ENCODE measurements at regions not wholly inside any gene's neighbourhood (a gene's known extent, or its start where the extent isn't known, plus 50 kb on each side); places are given as distances from the start of the nearest gene placed in this dataset.

GRCh38 chr3:20752416-20752815, 566.4 kb upstream of the SGO1 start:
- H3K9me2 ChIP-seq (ENCODE audit: insufficient read depth): no peaks in the 10 kb centered on the region
- H2AFZ ChIP-seq (ENCODE audit: low read depth, low read length, poor library complexity, severe bottlenecking): no peak overlapping the region
- no peaks in the 10 kb centered on the region for H3K36me3 ChIP-seq (ENCODE audit: control insufficient read depth in 1 of 2, insufficient read depth in 2 of 2, low read length in 2 of 2)
- H3K79me2 ChIP-seq (ENCODE audit: insufficient read depth, low read length): no peaks in the 10 kb centered on the region
- intact Hi-C loops (cut with micrococcal nuclease): no loop called here
- no peak overlapping the region for H3K4me3 ChIP-seq (replicated peaks in 1 of 2; ENCODE audit: low read depth in 1 of 2, low read length in 2 of 2)
- H4K20me1 ChIP-seq (ENCODE audit: insufficient read depth): no peaks in the 10 kb centered on the region
- CTCF ChIA-PET: no interaction called here
- POLR2A ChIA-PET: no interaction called here
- H3K27me3 ChIP-seq (ENCODE audit: insufficient read depth, low read length): no peaks in the 10 kb centered on the region
- ATAC-seq (no peak), DNase-seq (ENCODE audit: low read depth, low spot score) (no peak)
- peaks cover 3 to 6% of the 10 kb centered on the region in 2 experiments; a peak in 2 of 4 replicates for H3K9me3 ChIP-seq (ENCODE audit: control insufficient read depth in 1 of 2, insufficient read depth in 1 of 2, low read depth in 1 of 2, low read length in 2 of 2)
- H3K9ac ChIP-seq (ENCODE audit: low read length): no peak overlapping the region
- H3K4me2 ChIP-seq (ENCODE audit: low read length): no peak overlapping the region
- H3K4me1 ChIP-seq (ENCODE audit: control insufficient read depth in 1 of 2, insufficient read depth in 2 of 2, low read length in 2 of 2): no peaks in the 10 kb centered on the region
- no peak overlapping the region for H3K27ac ChIP-seq (ENCODE audit: low read depth, low read length)
- no peak for TF ChIP-seq EZH2 (IDR thresholded peaks at IDR 0.05)
- TF ChIP-seq, protein P1, sequence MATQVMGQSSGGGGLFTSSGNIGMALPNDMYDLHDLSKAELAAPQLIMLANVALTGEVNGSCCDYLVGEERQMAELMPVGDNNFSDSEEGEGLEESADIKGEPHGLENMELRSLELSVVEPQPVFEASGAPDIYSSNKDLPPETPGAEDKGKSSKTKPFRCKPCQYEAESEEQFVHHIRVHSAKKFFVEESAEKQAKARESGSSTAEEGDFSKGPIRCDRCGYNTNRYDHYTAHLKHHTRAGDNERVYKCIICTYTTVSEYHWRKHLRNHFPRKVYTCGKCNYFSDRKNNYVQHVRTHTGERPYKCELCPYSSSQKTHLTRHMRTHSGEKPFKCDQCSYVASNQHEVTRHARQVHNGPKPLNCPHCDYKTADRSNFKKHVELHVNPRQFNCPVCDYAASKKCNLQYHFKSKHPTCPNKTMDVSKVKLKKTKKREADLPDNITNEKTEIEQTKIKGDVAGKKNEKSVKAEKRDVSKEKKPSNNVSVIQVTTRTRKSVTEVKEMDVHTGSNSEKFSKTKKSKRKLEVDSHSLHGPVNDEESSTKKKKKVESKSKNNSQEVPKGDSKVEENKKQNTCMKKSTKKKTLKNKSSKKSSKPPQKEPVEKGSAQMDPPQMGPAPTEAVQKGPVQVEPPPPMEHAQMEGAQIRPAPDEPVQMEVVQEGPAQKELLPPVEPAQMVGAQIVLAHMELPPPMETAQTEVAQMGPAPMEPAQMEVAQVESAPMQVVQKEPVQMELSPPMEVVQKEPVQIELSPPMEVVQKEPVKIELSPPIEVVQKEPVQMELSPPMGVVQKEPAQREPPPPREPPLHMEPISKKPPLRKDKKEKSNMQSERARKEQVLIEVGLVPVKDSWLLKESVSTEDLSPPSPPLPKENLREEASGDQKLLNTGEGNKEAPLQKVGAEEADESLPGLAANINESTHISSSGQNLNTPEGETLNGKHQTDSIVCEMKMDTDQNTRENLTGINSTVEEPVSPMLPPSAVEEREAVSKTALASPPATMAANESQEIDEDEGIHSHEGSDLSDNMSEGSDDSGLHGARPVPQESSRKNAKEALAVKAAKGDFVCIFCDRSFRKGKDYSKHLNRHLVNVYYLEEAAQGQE (IDR thresholded peaks at IDR 0.05; ENCODE audit: low read depth): no peak
- TF ChIP-seq POLR2AphosphoS5 (IDR thresholded peaks at IDR 0.05; ENCODE audit: low read depth, low read length): no peak
- no peak for TF ChIP-seq EZH2phosphoT487 (IDR thresholded peaks at IDR 0.05; ENCODE audit: borderline replicate concordance)
- RAD21 ChIA-PET (ENCODE audit: low non-redundant PET in 1 of 2, low total read pairs in 2 of 2, uncharacterized antibody in 2 of 2, unreplicated experiment in 2 of 2): no interaction called here
- no TSS peak for BruUV-seq (replicated peaks)

DNA sequence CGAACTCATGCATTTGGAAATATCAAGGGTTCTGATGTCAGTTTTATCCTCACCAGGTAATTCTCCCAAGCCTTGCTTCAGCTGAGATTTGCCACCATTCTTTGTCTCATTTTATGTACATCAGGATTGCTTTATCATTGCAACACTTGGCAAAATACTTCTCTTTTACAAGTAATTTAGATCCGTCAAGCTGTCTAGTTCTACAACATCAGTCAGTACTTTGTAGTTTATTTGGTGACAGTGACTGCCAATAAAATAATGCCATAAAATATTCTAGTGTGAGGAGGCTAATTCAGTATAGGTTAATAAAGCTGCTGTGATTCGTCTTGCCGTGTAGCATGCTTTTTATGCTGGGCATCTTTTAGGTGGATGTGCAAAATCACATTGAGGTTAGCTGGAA, 565.3 kb upstream of the SGO1 start:
- H3K27ac ChIP-seq (ENCODE audit: low read depth, low read length): no peak overlapping the region
- peaks cover 3 to 6% of the 10 kb centered on the region in 2 experiments; a peak in 2 of 4 replicates for H3K9me3 ChIP-seq (ENCODE audit: control insufficient read depth in 1 of 2, insufficient read depth in 1 of 2, low read depth in 1 of 2, low read length in 2 of 2)
- ATAC-seq: no peak
- H3K4me1 ChIP-seq (ENCODE audit: control insufficient read depth in 1 of 2, insufficient read depth in 2 of 2, low read length in 2 of 2): no peaks in the 10 kb centered on the region
- H2AFZ ChIP-seq (ENCODE audit: low read depth, low read length, poor library complexity, severe bottlenecking): no peak overlapping the region
- no peaks in the 10 kb centered on the region for H3K79me2 ChIP-seq (ENCODE audit: insufficient read depth, low read length)
- ChIA-PET POLR2A (no interaction called here), RAD21 (ENCODE audit: low non-redundant PET in 1 of 2, low total read pairs in 2 of 2, uncharacterized antibody in 2 of 2, unreplicated experiment in 2 of 2) (no interaction called here), CTCF (no interaction called here)
- H3K4me2 ChIP-seq (ENCODE audit: low read length): no peak overlapping the region
- BruUV-seq (replicated peaks): no TSS peak
- H3K36me3 ChIP-seq (ENCODE audit: control insufficient read depth in 1 of 2, insufficient read depth in 2 of 2, low read length in 2 of 2): no peaks in the 10 kb centered on the region
- no peak overlapping the region for H3K9ac ChIP-seq (ENCODE audit: low read length)
- H4K20me1 ChIP-seq (ENCODE audit: insufficient read depth): no peaks in the 10 kb centered on the region
- TF ChIP-seq ZBTB33 (IDR thresholded peaks at IDR 0.05; ENCODE audit: extremely low read depth, insufficient replicate concordance, low read length): no peak
- H3K27me3 ChIP-seq (ENCODE audit: insufficient read depth, low read length): no peaks in the 10 kb centered on the region
- no peaks in the 10 kb centered on the region for H3K9me2 ChIP-seq (ENCODE audit: insufficient read depth)
- no peak for DNase-seq (ENCODE audit: low read depth, low spot score)
- intact Hi-C loops (cut with micrococcal nuclease): no loop called here
- no peak overlapping the region for H3K4me3 ChIP-seq (replicated peaks in 1 of 2; ENCODE audit: low read depth in 1 of 2, low read length in 2 of 2)

All from HCT116 (cell line).